Lung (tissue), 11 donors: ENCODE measurements at regions not wholly inside any gene's neighbourhood (a gene's known extent, or its start where the extent isn't known, plus 50 kb on each side); places are given as distances from the start of the nearest gene placed in this dataset.

Source experiments
- ATAC-seq: fragments of 200-7000 bp; cut with Tn5 transposase; one replicate; pipeline ENCODE4 v1.9.1; 2020; ENCODE audit warnings: moderate number of reproducible peaks; ENCODE audit not compliant: insufficient read depth, low FRiP score
- DNase-seq, 3 donors: peaks; one replicate each; pipeline ENCODE4 v3.0.0-alpha.2; 2013 to 2017
- H3K27ac ChIP-seq, 2 donors: one replicate each; pipeline ENCODE4 v1.5.1; 2013; ENCODE audit warnings: mild to moderate bottlenecking in 2 of 2, moderate library complexity in 2 of 2, control low read depth in 1 of 2, inconsistent platforms in 1 of 2, low read depth in 1 of 2, low read length in 1 of 2
- H3K27me3 ChIP-seq, 3 donors: one replicate each; pipeline ENCODE4 v1.5.1; 2013; ENCODE audit warnings: low read length in 2 of 3; ENCODE audit not compliant: control insufficient read depth in 3 of 3, insufficient read depth in 3 of 3
- H3K36me3 ChIP-seq, 4 donors: one replicate each; pipeline ENCODE4 v1.5.1; 2013; ENCODE audit warnings: low read length in 4 of 4, mild to moderate bottlenecking in 1 of 4, moderate library complexity in 1 of 4; ENCODE audit not compliant: control insufficient read depth in 4 of 4, insufficient read depth in 4 of 4
- H3K4me1 ChIP-seq, 5 donors: one replicate each; pipeline ENCODE4 v1.5.1; 2013; ENCODE audit warnings: low read length in 5 of 5, mild to moderate bottlenecking in 2 of 5, moderate library complexity in 1 of 5; ENCODE audit not compliant: control insufficient read depth in 5 of 5, insufficient read depth in 5 of 5
- H3K4me3 ChIP-seq: one replicate; pipeline ENCODE4 v1.5.1; 2013; ENCODE audit warnings: mild to moderate bottlenecking, control low read depth, moderate library complexity
- H3K9ac ChIP-seq, 2 donors: one replicate each; pipeline ENCODE4 v1.5.1; 2013; ENCODE audit warnings: low read length in 2 of 2, control low read depth in 1 of 2; ENCODE audit not compliant: insufficient read depth in 1 of 2
- H3K9me3 ChIP-seq, 4 donors: one replicate each; pipeline ENCODE4 v1.5.1; 2013; ENCODE audit warnings: low read length in 3 of 4, mild to moderate bottlenecking in 1 of 4, moderate library complexity in 1 of 4; ENCODE audit not compliant: control insufficient read depth in 4 of 4, insufficient read depth in 3 of 4
- CTCF ChIP-seq: IDR thresholded peaks from 2 replicates; pipeline ENCODE4 v1.5.1; 2012; ENCODE audit warnings: mild to moderate bottlenecking; ENCODE audit errors: control extremely low read depth, extremely low read depth
- WGBS, 2 donors: extraction: QIAGEN DNeasy Blood & Tissue Kit; methylation state at CpG; one replicate each; pipeline ENCODE4 v1.1.7; 2013; 5-methylcytosine and 5-hydroxymethylcytosine counted together
- donor health status: control.
- donor health status: control.
- donor health status: Bipolar disorder and iron deficiency.
- donor health status: healthy.
- donor health status: DM: yes; HTN: yes; CAD: no.

- TF ChIP-seq CTCF: no peak
- Histone ChIP-seq H3K9ac (no peak overlapping the region), H3K36me3 (no peaks in the 10 kb centered on the region), H3K27ac (no peak overlapping the region), H3K9me3 (no peaks in the 10 kb centered on the region), H3K4me3 (no peak overlapping the region), H3K4me1 (no peaks in the 10 kb centered on the region), H3K27me3 (no peaks in the 10 kb centered on the region)
- 89% methylated on average over 8 of the region's 8 CpGs for WGBS, 2 donors
- DNase-seq: no peak
- no peak for ATAC-seq
Measured at GRCh38 chr18:41681138-41681880, 273.7 kb upstream of the PIK3C3 start.

GRCh38 chr18:41674506-41674905 is 280.5 kb upstream of the PIK3C3 start:
- H3K27me3 ChIP-seq: no peaks in the 10 kb centered on the region
- no peak overlapping the region for H3K27ac ChIP-seq
- no peak overlapping the region for H3K4me3 ChIP-seq
- H3K9ac ChIP-seq: no peak overlapping the region
- H3K9me3 ChIP-seq: no peaks in the 10 kb centered on the region
- no peaks in the 10 kb centered on the region for H3K36me3 ChIP-seq
- peaks cover 0 to 2% (median 0%) of the 10 kb centered on the region in 5 donors for H3K4me1 ChIP-seq
- no peak for TF ChIP-seq CTCF
- WGBS, 2 donors: 70 to 74% methylated on average over 7 of the region's 7 CpGs
- no peak for ATAC-seq
- no peak for DNase-seq

GRCh38 chr18:41666231-41666630 is 288.8 kb upstream of the PIK3C3 start:
- ATAC-seq: no peak
- no peak overlapping the region for H3K9ac ChIP-seq
- no peaks in the 10 kb centered on the region for H3K36me3 ChIP-seq
- no peaks in the 10 kb centered on the region for H3K4me1 ChIP-seq
- no peak for TF ChIP-seq CTCF
- H3K27me3 ChIP-seq: no peaks in the 10 kb centered on the region
- H3K27ac ChIP-seq: no peak overlapping the region
- peaks cover 0 to 2% (median 1%) of the 10 kb centered on the region in 4 donors for H3K9me3 ChIP-seq
- DNase-seq: peak in 1 of 3 donors; percentile 10
- H3K4me3 ChIP-seq: no peak overlapping the region

- no peak for ATAC-seq
- Histone ChIP-seq H3K36me3 (no peaks in the 10 kb centered on the region), H3K4me1 (peaks cover 0 to 3% (median 0%) of the 10 kb centered on the region in 5 donors), H3K9ac (no peak overlapping the region), H3K27ac (no peak overlapping the region), H3K27me3 (no peaks in the 10 kb centered on the region), H3K9me3 (peaks cover 0 to 2% (median 1%) of the 10 kb centered on the region in 4 donors), H3K4me3 (no peak overlapping the region)
- no peak for TF ChIP-seq CTCF
- no peak for DNase-seq
- 93% methylated on average over 5 of the region's 5 CpGs for WGBS, 2 donors
Measured at GRCh38 chr18:41665210-41665609, 289.8 kb upstream of the PIK3C3 start.
